Testis (tissue), 2 donors: ENCODE measurements at regions not wholly inside any gene's neighbourhood (a gene's known extent, or its start where the extent isn't known, plus 50 kb on each side); places are given as distances from the start of the nearest gene placed in this dataset.
A peak's percentile ranks its signal among the peaks of the same experiment; 100 is the strongest.

Experiments
- DNase-seq: peaks from one replicate; pipeline ENCODE4 v3.0.0-alpha.2; 2019
- H3K27ac ChIP-seq, 2 donors: fragments of 200-600 bp; sonication (generic); one replicate each; pipeline ENCODE4 v1.5.1; 2019
- H3K27me3 ChIP-seq: fragments of 200-600 bp; sonication (generic); one replicate; pipeline ENCODE4 v1.5.1; 2019
- H3K36me3 ChIP-seq: fragments of 200-600 bp; sonication (generic); one replicate; pipeline ENCODE4 v1.5.1; 2017; ENCODE audit warnings: low read depth; ENCODE audit errors: missing control alignments
- H3K4me1 ChIP-seq: fragments of 200-600 bp; sonication (generic); one replicate; pipeline ENCODE4 v1.5.1; 2019
- H3K4me3 ChIP-seq, 2 donors: fragments of 200-600 bp; sonication (generic); one replicate each; pipeline ENCODE4 v1.5.1; 2017 to 2019
- H3K9me3 ChIP-seq: fragments of 200-600 bp; sonication (generic); one replicate; pipeline ENCODE4 v1.5.1; 2017
- CTCF ChIP-seq, 3 experiments: fragments of 450-650 bp in 2 of 3; fragments of 200-600 bp in 1 of 3; sonication (generic) in 1 of 3; IDR thresholded peaks; one replicate each; pipeline ENCODE4 v1.5.1; 2016 to 2019; ENCODE audit warnings: antibody characterized with exemption in 3 of 3, mild to moderate bottlenecking in 2 of 3, moderate library complexity in 1 of 3
- POLR2A ChIP-seq: fragments of 450-650 bp; IDR thresholded peaks from one replicate; pipeline ENCODE4 v1.6.1; 2017; ENCODE audit warnings: antibody characterized with exemption, mild to moderate bottlenecking, moderate library complexity
- WGBS, 2 donors: methylation state at CpG; one replicate each; pipeline ENCODE4 v1.1.5; 2018; 5-methylcytosine and 5-hydroxymethylcytosine counted together
- intact Hi-C: fragments of 100-400 bp; cut with DNase I; formaldehyde crosslinking; loops from one replicate; pipeline ENCODE4 v1.15.1; 2023; ENCODE audit warnings: low total_unique reads

- intact Hi-C loops, result no loop called here
- TF ChIP-seq CTCF (IDR thresholded peaks at IDR 0.05) (no peak), POLR2A (no peak)
- peaks cover 35% of the 10 kb centered on the region for H3K4me1 ChIP-seq
- no peak overlapping the region for H3K4me3 ChIP-seq
- peak overlapping the region in 1 of 2 donors; percentile 82 for H3K27ac ChIP-seq
- DNase-seq, result no peak
- 52 to 74% methylated on average over 3 of the region's 3 CpGs for WGBS, 2 donors
- no peaks in the 10 kb centered on the region for H3K27me3 ChIP-seq
- no peaks in the 10 kb centered on the region for H3K9me3 ChIP-seq
- H3K36me3 ChIP-seq, result no peaks in the 10 kb centered on the region
Measured at GRCh38 chr3:124201226-124201625, 209.3 kb upstream of the ROPN1 start.

- TF ChIP-seq POLR2A (no peak), CTCF (IDR thresholded peaks at IDR 0.05) (no peak)
- intact Hi-C loops, result no loop called here
- H3K27me3 ChIP-seq, result no peaks in the 10 kb centered on the region
- H3K4me3 ChIP-seq, result no peak overlapping the region
- 34% methylated on average over 2 of the region's 2 CpGs; no CpG with 5 or more reads in 1 of the 2 donors for WGBS, 2 donors
- peak; percentile 44 for DNase-seq
- H3K9me3 ChIP-seq, result no peaks in the 10 kb centered on the region
- peaks cover 35% of the 10 kb centered on the region for H3K4me1 ChIP-seq
- H3K36me3 ChIP-seq, result no peaks in the 10 kb centered on the region
- H3K27ac ChIP-seq, result peak overlapping the region in 1 of 2 donors; percentile 82
Measured at GRCh38 chr3:124201786-124202185, 209.9 kb upstream of the ROPN1 start.

- 31 to 42% methylated on average over 4 of the region's 4 CpGs for WGBS, 2 donors
- intact Hi-C loops, result no loop called here
- H3K27ac ChIP-seq, result peak overlapping the region in 1 of 2 donors; percentile 82
Measured at GRCh38 chr3:124202754-124203153, 210.8 kb upstream of the ROPN1 start.

GRCh38 chr3:124203292-124203691, 211.4 kb upstream of the ROPN1 start:
- intact Hi-C loops, result no loop called here
- no peaks in the 10 kb centered on the region for H3K27me3 ChIP-seq
- WGBS, 2 donors, result 70 to 81% methylated on average over 2 of the region's 2 CpGs
- H3K36me3 ChIP-seq, result no peaks in the 10 kb centered on the region
- H3K4me1 ChIP-seq, result peaks cover 31% of the 10 kb centered on the region
- TF ChIP-seq CTCF (IDR thresholded peaks at IDR 0.05), result no peak
- no peak for TF ChIP-seq POLR2A
- no peak overlapping the region for H3K4me3 ChIP-seq
- peak overlapping the region in 1 of 2 donors; percentile 82 for H3K27ac ChIP-seq
- H3K9me3 ChIP-seq, result no peaks in the 10 kb centered on the region
- DNase-seq, result no peak

More at GRCh38 chr3:124202754-124203153, 210.8 kb upstream of the ROPN1 start:
- H3K9me3 ChIP-seq, result no peaks in the 10 kb centered on the region
- H3K27me3 ChIP-seq, result no peaks in the 10 kb centered on the region
- H3K4me1 ChIP-seq, result peaks cover 35% of the 10 kb centered on the region
- TF ChIP-seq POLR2A, result no peak
- peak; percentile 71 for DNase-seq
- H3K36me3 ChIP-seq, result no peaks in the 10 kb centered on the region
- H3K4me3 ChIP-seq, result no peak overlapping the region

GRCh38 chr3:124206225-124207055, 214.5 kb upstream of the ROPN1 start:
- Histone ChIP-seq H3K4me1 (peaks cover 17% of the 10 kb centered on the region), H3K27ac (no peak overlapping the region), H3K9me3 (no peaks in the 10 kb centered on the region), H3K4me3 (no peak overlapping the region), H3K36me3 (no peaks in the 10 kb centered on the region), H3K27me3 (no peaks in the 10 kb centered on the region)
- WGBS, 2 donors, result 94% methylated on average over 5 of the region's 5 CpGs
- DNase-seq, result no peak
- TF ChIP-seq CTCF (IDR thresholded peaks at IDR 0.05) (no peak), POLR2A (no peak)
- intact Hi-C loops, result no loop called here
